ENCODE measurements at regions not wholly inside any gene's neighbourhood (a gene's known extent, or its start where the extent isn't known, plus 50 kb on each side); places are given as distances from the start of the nearest gene placed in this dataset.

GRCh38 chr1:95326023-95326422, 92.0 kb downstream of the RWDD3 start:
- no peak for TF ChIP-seq CTCF (IDR thresholded peaks at IDR 0.05; ENCODE audit: extremely low read depth in 1 of 2, insufficient read depth in 1 of 2, low read depth in 1 of 2, low read length in 2 of 2)
- no peak for TF ChIP-seq POLR2A (IDR thresholded peaks at IDR 0.05; ENCODE audit: low read depth, low read length)
- no peak for TF ChIP-seq MYC (IDR thresholded peaks at IDR 0.05; ENCODE audit: low read depth, low read length)
- no peak for TF ChIP-seq EZH2 (IDR thresholded peaks at IDR 0.05; ENCODE audit: borderline replicate concordance, low read depth, low read length, severe bottlenecking)
- no peak for TF ChIP-seq JUN (IDR thresholded peaks at IDR 0.05; ENCODE audit: borderline replicate concordance, insufficient read depth, insufficient read length, low read depth)

All from endothelial cell of umbilical vein (primary cell).